Mesothelial cell of epicardium (in vitro differentiated cells): ENCODE measurements at regions not wholly inside any gene's neighbourhood (a gene's known extent, or its start where the extent isn't known, plus 50 kb on each side); places are given as distances from the start of the nearest gene placed in this dataset.

ENCODE experiments used
- DNase-seq, 2 experiments: peaks; one replicate each; pipeline ENCODE4 v3.0.0; 2021; ENCODE audit warnings: low spot score in 2 of 2; ENCODE audit not compliant: unreplicated experiment in 2 of 2
- H3K27ac Mint-ChIP-seq: 2 replicates; pipeline ENCODE4 v1.8.0; 2021; ENCODE audit warnings: mixed read lengths
- H3K27me3 Mint-ChIP-seq: 2 replicates; pipeline ENCODE4 v1.8.0; 2021; ENCODE audit warnings: low read depth, mixed read lengths
- H3K36me3 Mint-ChIP-seq: 2 replicates; pipeline ENCODE4 v1.8.0; 2021; ENCODE audit warnings: mixed read lengths
- H3K4me1 Mint-ChIP-seq: 2 replicates; pipeline ENCODE4 v1.8.0; 2021; ENCODE audit warnings: mixed read lengths
- H3K4me3 Mint-ChIP-seq: 2 replicates; pipeline ENCODE4 v1.8.0; 2021; ENCODE audit warnings: mild to moderate bottlenecking, moderate library complexity, mixed read lengths
- H3K9me3 Mint-ChIP-seq: 2 replicates; pipeline ENCODE4 v1.8.0; 2021; ENCODE audit warnings: mixed read lengths
- CTCF ChIP-seq: fragments of 200-600 bp; sonication (generic); IDR thresholded peaks from one replicate; pipeline ENCODE4 v1.5.0; 2021; ENCODE audit warnings: antibody characterized with exemption; ENCODE audit not compliant: unreplicated experiment

- DNase-seq: no peak
- no peak for TF ChIP-seq CTCF
- H3K4me1 Mint-ChIP-seq: peaks cover 24% of the 10 kb centered on the region
- no peaks in the 10 kb centered on the region for H3K36me3 Mint-ChIP-seq
- no peak overlapping the region for H3K4me3 Mint-ChIP-seq
- H3K9me3 Mint-ChIP-seq: no peaks in the 10 kb centered on the region
- H3K27ac Mint-ChIP-seq: no peak overlapping the region
- H3K27me3 Mint-ChIP-seq: no peaks in the 10 kb centered on the region
Measured at GRCh38 chr2:37558623-37559022, 112.8 kb downstream of the CDC42EP3 start.

- Mint-ChIP-seq H3K27me3 (no peaks in the 10 kb centered on the region), H3K9me3 (no peaks in the 10 kb centered on the region), H3K4me3 (no peak overlapping the region), H3K4me1 (peaks cover 24% of the 10 kb centered on the region), H3K27ac (no peak overlapping the region), H3K36me3 (no peaks in the 10 kb centered on the region)
- no peak for TF ChIP-seq CTCF
- no peak for DNase-seq
Measured at GRCh38 chr2:37560241-37560848, 111.1 kb downstream of the CDC42EP3 start.

GRCh38 chr2:37560863-37561614 lies 110.4 kb downstream of the CDC42EP3 start:
- Mint-ChIP-seq H3K4me3 (no peak overlapping the region), H3K9me3 (no peaks in the 10 kb centered on the region), H3K27ac (no peak overlapping the region), H3K4me1 (peaks cover 24% of the 10 kb centered on the region), H3K36me3 (no peaks in the 10 kb centered on the region), H3K27me3 (no peaks in the 10 kb centered on the region)
- DNase-seq: no peak
- TF ChIP-seq CTCF: no peak

GRCh38 chr2:37561615-37562569 lies 109.5 kb downstream of the CDC42EP3 start:
- peaks cover 24% of the 10 kb centered on the region for H3K4me1 Mint-ChIP-seq
- no peaks in the 10 kb centered on the region for H3K36me3 Mint-ChIP-seq
- no peak for DNase-seq
- H3K27ac Mint-ChIP-seq: no peak overlapping the region
- no peak for TF ChIP-seq CTCF
- H3K27me3 Mint-ChIP-seq: no peaks in the 10 kb centered on the region
- peaks cover 3% of the 10 kb centered on the region for H3K9me3 Mint-ChIP-seq
- H3K4me3 Mint-ChIP-seq: no peak overlapping the region

- Mint-ChIP-seq H3K4me1 (peaks cover 19% of the 10 kb centered on the region), H3K27me3 (no peaks in the 10 kb centered on the region), H3K4me3 (no peak overlapping the region), H3K27ac (no peak overlapping the region), H3K36me3 (no peaks in the 10 kb centered on the region), H3K9me3 (peaks cover 4% of the 10 kb centered on the region)
- TF ChIP-seq CTCF: no peak
- no peak for DNase-seq
Measured at GRCh38 chr2:37563375-37564015, 107.9 kb downstream of the CDC42EP3 start.
